ENCODE measurements at regions not wholly inside any gene's neighbourhood (a gene's known extent, or its start where the extent isn't known, plus 50 kb on each side); places are given as distances from the start of the nearest gene placed in this dataset.

GRCh38 chr10:113243311-113243710 lies 293.3 kb downstream of the TCF7L2 start:
- TF ChIP-seq CTCF (IDR thresholded peaks at IDR 0.05): no peak
- TF ChIP-seq POLR2A (IDR thresholded peaks at IDR 0.05): no peak
